ENCODE measurements at regions not wholly inside any gene's neighbourhood (a gene's known extent, or its start where the extent isn't known, plus 50 kb on each side); places are given as distances from the start of the nearest gene placed in this dataset.

GRCh38 chr12:33671676-33672075 lies 232.1 kb upstream of the SYT10 start:
- no peak for TF ChIP-seq EZH2 (IDR thresholded peaks at IDR 0.05; ENCODE audit: borderline replicate concordance)
- TF ChIP-seq CTCF (IDR thresholded peaks at IDR 0.05; ENCODE audit: poor library complexity) = no peak
- TF ChIP-seq EZH2phosphoT487 (IDR thresholded peaks at IDR 0.05; ENCODE audit: low read depth, severe bottlenecking, unreplicated experiment) = no peak
